ENCODE measurements at regions not wholly inside any gene's neighbourhood (a gene's known extent, or its start where the extent isn't known, plus 50 kb on each side); places are given as distances from the start of the nearest gene placed in this dataset.

- WGBS (ENCODE audit: insufficient coverage, insufficient replicate concordance, low lambda C conversion rate, missing lambda C conversion rate): 52% methylated on average over 2 of the region's 3 CpGs
- Histone ChIP-seq H4K20me1 (ENCODE audit: control insufficient read depth, insufficient read depth) (no peaks in the 10 kb centered on the region), H3K4me3 (no peak overlapping the region), H2AFZ (ENCODE audit: control insufficient read depth, low read depth, low read length) (no peak overlapping the region), H3K9me3 (replicated peaks; ENCODE audit: control insufficient read depth, insufficient read depth, low read length) (no peaks in the 10 kb centered on the region), H3K27me3 (replicated peaks in 1 of 2; ENCODE audit: control insufficient read depth in 2 of 2, insufficient read depth in 2 of 2, low read length in 1 of 2) (no peaks in the 10 kb centered on the region), H3K4me2 (ENCODE audit: control insufficient read depth, insufficient read depth) (no peak overlapping the region), H3K36me3 (ENCODE audit: control insufficient read depth in 2 of 2, insufficient read depth in 2 of 2, low read length in 1 of 2) (no peaks in the 10 kb centered on the region), H3K9ac (ENCODE audit: control insufficient read depth, insufficient read depth, low read length) (no peak overlapping the region), H3K27ac (ENCODE audit: control insufficient read depth, insufficient read depth) (no peak overlapping the region), H3K4me1 (ENCODE audit: control insufficient read depth, insufficient read depth, low read length) (no peaks in the 10 kb centered on the region), H3K79me2 (ENCODE audit: control insufficient read depth, insufficient read depth, low read length) (no peaks in the 10 kb centered on the region)
- ChIA-PET RAD21 (ENCODE audit: unreplicated experiment) (no interaction called here), POLR2A (no interaction called here), CTCF (no interaction called here), SMC1A (ENCODE audit: uncharacterized antibody, unreplicated experiment) (no interaction called here)
- TF ChIP-seq, protein P1, sequence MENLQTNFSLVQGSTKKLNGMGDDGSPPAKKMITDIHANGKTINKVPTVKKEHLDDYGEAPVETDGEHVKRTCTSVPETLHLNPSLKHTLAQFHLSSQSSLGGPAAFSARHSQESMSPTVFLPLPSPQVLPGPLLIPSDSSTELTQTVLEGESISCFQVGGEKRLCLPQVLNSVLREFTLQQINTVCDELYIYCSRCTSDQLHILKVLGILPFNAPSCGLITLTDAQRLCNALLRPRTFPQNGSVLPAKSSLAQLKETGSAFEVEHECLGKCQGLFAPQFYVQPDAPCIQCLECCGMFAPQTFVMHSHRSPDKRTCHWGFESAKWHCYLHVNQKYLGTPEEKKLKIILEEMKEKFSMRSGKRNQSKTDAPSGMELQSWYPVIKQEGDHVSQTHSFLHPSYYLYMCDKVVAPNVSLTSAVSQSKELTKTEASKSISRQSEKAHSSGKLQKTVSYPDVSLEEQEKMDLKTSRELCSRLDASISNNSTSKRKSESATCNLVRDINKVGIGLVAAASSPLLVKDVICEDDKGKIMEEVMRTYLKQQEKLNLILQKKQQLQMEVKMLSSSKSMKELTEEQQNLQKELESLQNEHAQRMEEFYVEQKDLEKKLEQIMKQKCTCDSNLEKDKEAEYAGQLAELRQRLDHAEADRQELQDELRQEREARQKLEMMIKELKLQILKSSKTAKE (IDR thresholded peaks at IDR 0.05; ENCODE audit: low read depth, poor library complexity, severe bottlenecking): no peak
- TF ChIP-seq BMI1 (IDR thresholded peaks at IDR 0.05; ENCODE audit: borderline replicate concordance): no peak
- no peak for TF ChIP-seq NFXL1 (IDR thresholded peaks at IDR 0.05; ENCODE audit: borderline replicate concordance)
- TF ChIP-seq CHD1 (IDR thresholded peaks at IDR 0.05; ENCODE audit: low read depth, low read length): no peak
- TF ChIP-seq KDM1A (IDR thresholded peaks at IDR 0.05; ENCODE audit: borderline replicate concordance): no peak
- no peak for TF ChIP-seq MXI1 (IDR thresholded peaks at IDR 0.05; ENCODE audit: low read depth, low read length)
- no TSS peak for BruUV-seq (replicated peaks)
- no peak for DNase-seq (ENCODE audit: low read depth, low spot score)
- in situ Hi-C loops (cut with MboI): no loop called here
- intact Hi-C loops (cut with micrococcal nuclease; ENCODE audit: unreplicated experiment): no loop called here
- no peak for FAIRE-seq
- no peak for ATAC-seq
Observed at GRCh38 chr3:174362556-174362955, 496.6 kb upstream of the NAALADL2 start.

GRCh38 chr3:174363256-174363655 lies 495.9 kb upstream of the NAALADL2 start:
- POLR2A ChIA-PET: no interaction called here
- H2AFZ ChIP-seq (ENCODE audit: control insufficient read depth, low read depth, low read length): no peak overlapping the region
- no peak overlapping the region for H3K4me2 ChIP-seq (ENCODE audit: control insufficient read depth, insufficient read depth)
- H3K9me3 ChIP-seq (replicated peaks; ENCODE audit: control insufficient read depth, insufficient read depth, low read length): no peaks in the 10 kb centered on the region
- BruUV-seq (replicated peaks): no TSS peak
- intact Hi-C loops (cut with micrococcal nuclease; ENCODE audit: unreplicated experiment) (no loop called here), in situ Hi-C loops (cut with MboI) (no loop called here)
- SMC1A ChIA-PET (ENCODE audit: uncharacterized antibody, unreplicated experiment): no interaction called here
- RAD21 ChIA-PET (ENCODE audit: unreplicated experiment): no interaction called here
- DNase-seq (ENCODE audit: low read depth, low spot score) (no peak), FAIRE-seq (no peak), ATAC-seq (no peak)
- H3K36me3 ChIP-seq (ENCODE audit: control insufficient read depth in 2 of 2, insufficient read depth in 2 of 2, low read length in 1 of 2): no peaks in the 10 kb centered on the region
- H3K4me1 ChIP-seq (ENCODE audit: control insufficient read depth, insufficient read depth, low read length): no peaks in the 10 kb centered on the region
- no peak overlapping the region for H3K27ac ChIP-seq (ENCODE audit: control insufficient read depth, insufficient read depth)
- H3K79me2 ChIP-seq (ENCODE audit: control insufficient read depth, insufficient read depth, low read length): no peaks in the 10 kb centered on the region
- H3K9ac ChIP-seq (ENCODE audit: control insufficient read depth, insufficient read depth, low read length): no peak overlapping the region
- H4K20me1 ChIP-seq (ENCODE audit: control insufficient read depth, insufficient read depth): no peaks in the 10 kb centered on the region
- 2% methylated on average over 3 of the region's 3 CpGs for WGBS (ENCODE audit: insufficient coverage, insufficient replicate concordance, low lambda C conversion rate, missing lambda C conversion rate)
- CTCF ChIA-PET: no interaction called here
- H3K27me3 ChIP-seq (replicated peaks in 1 of 2; ENCODE audit: control insufficient read depth in 2 of 2, insufficient read depth in 2 of 2, low read length in 1 of 2): no peaks in the 10 kb centered on the region
- no peak overlapping the region for H3K4me3 ChIP-seq
- no peak for TF ChIP-seq SIX5 (IDR thresholded peaks at IDR 0.05; ENCODE audit: low read depth, low read length, severe bottlenecking)
- no peak for TF ChIP-seq RELA (IDR thresholded peaks at IDR 0.05; ENCODE audit: borderline replicate concordance, partially characterized antibody)
- TF ChIP-seq SPI1 (IDR thresholded peaks at IDR 0.05; ENCODE audit: borderline replicate concordance, insufficient read depth, low read depth, low read length): no peak
- TF ChIP-seq PML (IDR thresholded peaks at IDR 0.05; ENCODE audit: low read length): no peak
- no peak for TF ChIP-seq TCF7 (IDR thresholded peaks at IDR 0.05; ENCODE audit: borderline replicate concordance)
- TF ChIP-seq NR2C1 (IDR thresholded peaks at IDR 0.05): no peak
- no peak for TF ChIP-seq CBFB (IDR thresholded peaks at IDR 0.05; ENCODE audit: low read depth)
- no peak for TF ChIP-seq PAX8 (IDR thresholded peaks at IDR 0.05)
- TF ChIP-seq, protein P2, sequence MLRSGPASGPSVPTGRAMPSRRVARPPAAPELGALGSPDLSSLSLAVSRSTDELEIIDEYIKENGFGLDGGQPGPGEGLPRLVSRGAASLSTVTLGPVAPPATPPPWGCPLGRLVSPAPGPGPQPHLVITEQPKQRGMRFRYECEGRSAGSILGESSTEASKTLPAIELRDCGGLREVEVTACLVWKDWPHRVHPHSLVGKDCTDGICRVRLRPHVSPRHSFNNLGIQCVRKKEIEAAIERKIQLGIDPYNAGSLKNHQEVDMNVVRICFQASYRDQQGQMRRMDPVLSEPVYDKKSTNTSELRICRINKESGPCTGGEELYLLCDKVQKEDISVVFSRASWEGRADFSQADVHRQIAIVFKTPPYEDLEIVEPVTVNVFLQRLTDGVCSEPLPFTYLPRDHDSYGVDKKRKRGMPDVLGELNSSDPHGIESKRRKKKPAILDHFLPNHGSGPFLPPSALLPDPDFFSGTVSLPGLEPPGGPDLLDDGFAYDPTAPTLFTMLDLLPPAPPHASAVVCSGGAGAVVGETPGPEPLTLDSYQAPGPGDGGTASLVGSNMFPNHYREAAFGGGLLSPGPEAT (IDR thresholded peaks at IDR 0.05; ENCODE audit: low read depth): no peak
- TF ChIP-seq, protein P3, sequence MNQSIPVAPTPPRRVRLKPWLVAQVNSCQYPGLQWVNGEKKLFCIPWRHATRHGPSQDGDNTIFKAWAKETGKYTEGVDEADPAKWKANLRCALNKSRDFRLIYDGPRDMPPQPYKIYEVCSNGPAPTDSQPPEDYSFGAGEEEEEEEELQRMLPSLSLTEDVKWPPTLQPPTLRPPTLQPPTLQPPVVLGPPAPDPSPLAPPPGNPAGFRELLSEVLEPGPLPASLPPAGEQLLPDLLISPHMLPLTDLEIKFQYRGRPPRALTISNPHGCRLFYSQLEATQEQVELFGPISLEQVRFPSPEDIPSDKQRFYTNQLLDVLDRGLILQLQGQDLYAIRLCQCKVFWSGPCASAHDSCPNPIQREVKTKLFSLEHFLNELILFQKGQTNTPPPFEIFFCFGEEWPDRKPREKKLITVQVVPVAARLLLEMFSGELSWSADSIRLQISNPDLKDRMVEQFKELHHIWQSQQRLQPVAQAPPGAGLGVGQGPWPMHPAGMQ (IDR thresholded peaks at IDR 0.05; ENCODE audit: borderline replicate concordance): no peak
